NCI-H187 (cell line): ENCODE measurements at regions not wholly inside any gene's neighbourhood (a gene's known extent, or its start where the extent isn't known, plus 50 kb on each side); places are given as distances from the start of the nearest gene placed in this dataset.

Experiments
- DNase-seq, 2 experiments: peaks; one replicate each; lab custom pipeline; 2025; lab: John Stamatoyannopoulos, UW

DNA sequence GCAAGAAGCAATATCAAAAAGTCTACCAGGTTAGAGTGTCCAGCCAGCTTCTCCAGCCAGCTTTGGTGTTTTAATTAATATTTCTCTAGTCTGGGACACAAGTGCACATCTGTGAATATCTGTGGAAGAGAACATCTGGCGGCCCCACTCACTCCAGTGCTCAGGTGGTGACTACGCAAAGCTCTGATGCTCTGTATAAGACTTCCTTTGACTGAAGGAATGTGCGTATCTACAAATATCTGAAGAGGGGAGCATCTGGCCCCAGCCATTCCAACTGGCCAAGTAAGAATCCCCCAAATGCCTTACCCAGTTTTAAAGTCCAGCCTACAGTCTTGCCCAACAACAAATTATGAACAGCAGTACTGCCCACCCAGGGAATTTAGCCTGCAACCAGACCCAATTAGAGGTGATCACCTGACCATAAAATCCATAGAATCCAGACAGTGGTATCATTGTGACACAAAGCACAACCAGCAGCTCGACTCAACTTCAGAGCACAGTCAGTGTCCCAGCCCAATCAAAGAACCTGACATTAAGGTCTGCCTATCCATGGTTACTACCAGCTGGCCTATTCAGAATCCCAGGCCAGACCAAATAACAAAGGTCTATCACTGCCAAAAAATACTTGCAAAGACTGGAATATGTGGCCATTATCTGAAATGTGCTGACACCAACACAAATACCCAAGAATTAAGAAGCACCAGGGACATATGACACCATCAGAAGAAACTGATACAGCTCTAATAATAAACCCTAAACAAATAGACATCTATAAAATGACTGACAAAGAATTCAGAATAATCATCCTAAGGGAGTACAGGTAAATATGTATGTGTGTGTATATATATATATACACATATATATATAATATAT lies 76.1 kb upstream of the MANEA start:
- DNase-seq = no peak

DNA sequence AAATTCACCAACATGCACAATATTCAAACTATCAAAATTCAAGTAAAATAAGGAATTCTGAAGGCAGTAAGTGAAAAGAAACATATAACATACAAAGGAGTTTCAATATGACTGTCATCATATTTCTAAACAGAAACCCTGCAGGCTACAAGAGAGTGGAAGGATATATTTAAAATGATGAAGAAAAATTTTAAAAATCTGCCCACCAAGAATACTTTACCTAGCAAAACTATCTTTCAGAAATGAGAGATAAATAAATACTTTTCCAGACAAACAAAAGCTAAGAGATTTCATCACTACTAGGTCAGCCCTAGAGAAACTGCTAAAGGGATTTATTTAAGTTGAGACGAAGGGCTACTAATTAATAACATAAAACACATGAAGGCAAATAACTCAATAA lies 73.8 kb upstream of the MANEA start:
- no peak for DNase-seq

- no peak for DNase-seq
These were observed 65.9 kb upstream of the MANEA start for GRCh38 chr6:95511404-95511803.

GRCh38 chr6:95515975-95516374 lies 61.4 kb upstream of the MANEA start:
- DNase-seq = no peak

DNA sequence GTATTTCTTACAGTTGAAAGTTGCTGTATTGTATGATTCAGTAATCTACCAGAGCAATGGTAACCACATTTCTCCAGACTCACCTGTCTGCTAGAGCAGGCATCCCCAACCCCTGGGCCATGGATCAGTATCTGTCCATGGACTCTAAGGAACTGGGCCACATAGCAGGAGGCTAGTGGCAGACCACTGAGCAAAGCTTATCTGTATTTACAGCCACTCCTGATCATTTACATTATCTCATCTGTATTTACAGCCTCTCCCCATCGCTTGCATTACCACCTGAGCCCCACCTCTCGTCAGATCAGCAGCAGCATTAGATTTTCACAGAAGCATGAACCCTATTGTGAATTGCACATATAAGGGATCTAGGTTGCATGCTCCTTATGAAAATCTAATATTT lies 60.3 kb upstream of the MANEA start:
- DNase-seq = no peak

- no peak for DNase-seq
These were observed 59.8 kb upstream of the MANEA start for GRCh38 chr6:95517568-95517967.

DNA sequence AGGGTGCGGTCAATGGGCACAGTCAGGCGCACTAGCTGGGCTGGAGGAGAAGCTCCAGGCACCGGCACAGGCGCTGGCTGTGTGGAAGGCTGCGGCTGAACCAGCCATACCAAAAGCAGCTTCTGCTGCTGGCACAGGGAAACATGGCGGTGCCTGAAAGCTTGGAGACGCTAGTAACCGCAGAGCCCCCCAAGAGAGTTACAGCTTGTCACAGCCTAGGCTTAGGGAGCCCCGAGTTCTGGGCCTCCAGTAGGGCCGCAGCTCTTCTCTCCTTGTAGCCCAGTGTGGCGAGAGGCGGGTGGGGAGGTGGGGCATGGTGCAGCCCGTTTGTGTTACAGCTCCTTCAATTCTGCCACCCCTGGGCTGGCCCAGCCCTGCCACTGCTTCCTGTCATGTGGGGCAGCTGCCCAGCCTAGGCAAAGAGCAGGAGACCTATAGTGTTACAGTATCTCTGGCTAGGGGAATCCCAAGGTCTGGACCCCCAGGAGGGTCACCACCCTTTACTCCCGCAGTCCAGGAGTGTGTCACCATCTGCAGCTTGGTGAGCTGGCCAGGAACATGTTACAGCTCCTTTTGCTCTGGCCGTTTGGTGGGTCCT lies 58.6 kb upstream of the MANEA start:
- no peak for DNase-seq

GRCh38 chr6:95519228-95520037 lies 57.9 kb upstream of the MANEA start:
- no peak for DNase-seq

DNA sequence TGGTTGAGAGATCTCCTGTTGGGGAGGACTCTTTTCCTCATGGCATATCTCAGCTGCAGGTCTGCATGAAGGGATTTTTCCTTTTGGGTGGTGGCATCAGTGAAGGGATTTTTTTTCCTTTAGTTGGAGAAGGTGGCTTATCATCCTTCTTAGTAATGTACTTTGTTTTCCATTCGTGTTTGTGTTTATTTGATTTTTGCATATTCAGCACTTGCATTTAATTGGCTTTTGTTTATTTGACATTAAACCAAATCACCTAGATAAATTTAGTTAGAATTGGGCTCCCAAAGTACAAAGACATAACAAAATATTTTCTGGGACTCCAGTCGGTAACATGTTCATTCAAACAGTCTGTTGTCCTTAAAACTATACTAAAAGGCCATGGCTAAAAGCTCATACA lies 56.2 kb upstream of the MANEA start:
- DNase-seq = no peak
